ENCODE measurements at regions not wholly inside any gene's neighbourhood (a gene's known extent, or its start where the extent isn't known, plus 50 kb on each side); places are given as distances from the start of the nearest gene placed in this dataset.

DNA sequence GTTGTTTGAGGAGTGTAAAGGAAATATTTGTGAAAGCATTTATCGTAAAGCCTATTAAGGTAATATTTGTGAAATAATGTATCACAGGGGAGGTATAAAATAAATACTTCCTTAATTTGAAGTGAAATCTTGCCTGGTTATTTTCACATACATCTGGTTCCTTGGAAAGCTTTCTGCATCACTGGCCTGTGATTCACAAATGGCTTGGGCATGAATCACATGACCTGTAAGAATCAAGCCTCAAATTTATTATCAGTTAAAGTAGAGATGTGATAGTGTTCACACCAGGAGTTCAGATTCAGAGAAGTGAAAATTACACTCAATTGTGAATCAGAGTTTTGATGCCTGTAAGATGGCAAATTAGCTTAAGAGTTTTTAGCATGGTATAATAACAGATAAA is 1911.4 kb downstream of the STIM2 start:
- TF ChIP-seq POLR2A (IDR thresholded peaks at IDR 0.05; ENCODE audit: low read length) (no peak), GATA1 (IDR thresholded peaks at IDR 0.05; ENCODE audit: low read depth, low read length) (no peak)
